Upper lobe of left lung (tissue), 6 donors: ENCODE measurements at regions not wholly inside any gene's neighbourhood (a gene's known extent, or its start where the extent isn't known, plus 50 kb on each side); places are given as distances from the start of the nearest gene placed in this dataset.
"Not testable (repeated sequence)": the region's sequence is repeated elsewhere in the genome, so short reads cannot be mapped to it uniquely, and the experiment has no call there.

Experiments
- ATAC-seq, 2 donors: fragments of 200-7000 bp; cut with Tn5 transposase; one replicate each; pipeline ENCODE4 v1.9.1; 2022; ENCODE audit warnings: mild to moderate bottlenecking in 2 of 2, moderate library complexity in 2 of 2; ENCODE audit not compliant: low FRiP score in 2 of 2
- DNase-seq, 2 donors: peaks; one replicate each; pipeline ENCODE4 v3.0.0-alpha.2; 2019 to 2020
- H3K27ac ChIP-seq, 4 donors: fragments of 200-600 bp; sonication (generic); one replicate each; pipeline ENCODE4 v1.5.1; 2016 to 2019
- H3K27me3 ChIP-seq, 4 donors: fragments of 200-600 bp; sonication (generic); one replicate each; pipeline ENCODE4 v1.5.1; 2017 to 2019
- H3K36me3 ChIP-seq, 4 donors: fragments of 200-600 bp; sonication (generic); one replicate each; pipeline ENCODE4 v1.5.1; 2016 to 2019
- H3K4me1 ChIP-seq, 4 donors: fragments of 200-600 bp; sonication (generic); one replicate each; pipeline ENCODE4 v1.5.1; 2018 to 2019
- H3K4me3 ChIP-seq, 4 donors: fragments of 200-600 bp; sonication (generic); one replicate each; pipeline ENCODE4 v1.5.1; 2017 to 2019; ENCODE audit warnings: mild to moderate bottlenecking in 2 of 4, moderate library complexity in 1 of 4
- H3K9me3 ChIP-seq, 4 donors: fragments of 200-600 bp; sonication (generic); one replicate each; pipeline ENCODE4 v1.5.1; 2018 to 2019
- CTCF ChIP-seq, 6 experiments: fragments of 450-650 bp in 4 of 6; fragments of 200-600 bp in 2 of 6; sonication (generic) in 2 of 6; IDR thresholded peaks; one replicate each; pipeline ENCODE4 v1.5.1; 2016 to 2019; ENCODE audit warnings: antibody characterized with exemption in 6 of 6
- EP300 ChIP-seq, 4 donors: sonication (generic); formaldehyde crosslinking; IDR thresholded peaks; one replicate each; pipeline ENCODE4 v1.5.1; 2017; ENCODE audit warnings: antibody characterized with exemption in 4 of 4, control low read depth in 2 of 4
- POLR2A ChIP-seq, 4 donors: fragments of 450-650 bp; IDR thresholded peaks; one replicate each; pipeline ENCODE4 v1.5.1; 2016 to 2017; ENCODE audit warnings: antibody characterized with exemption in 4 of 4, mild to moderate bottlenecking in 2 of 4
- POLR2AphosphoS5 ChIP-seq, 2 donors: sonication (generic); formaldehyde crosslinking; IDR thresholded peaks; one replicate each; pipeline ENCODE4 v1.5.1; 2017; ENCODE audit warnings: antibody characterized with exemption in 2 of 2
- WGBS, 2 donors: methylation state at CpG; one replicate each; pipeline ENCODE4 v1.1.5; 2017 to 2018; 5-methylcytosine and 5-hydroxymethylcytosine counted together
- donor health status: DM: no; HTN: no; CAD: no; lungs with moderate emphysema.
- donor health status: DM: no; HTN: yes; CAD: no; lungs with severe emphysema.

- no peak overlapping the region for H3K4me3 ChIP-seq
- DNase-seq (no peak), ATAC-seq (no peak)
- no peak overlapping the region for H3K27ac ChIP-seq
- TF ChIP-seq CTCF (IDR thresholded peaks at IDR 0.05) (no peak), EP300 (IDR thresholded peaks at IDR 0.05) (no peak), POLR2A (IDR thresholded peaks at IDR 0.05) (no peak), POLR2AphosphoS5 (IDR thresholded peaks at IDR 0.05) (no peak)
- H3K27me3 ChIP-seq: no peaks in the 10 kb centered on the region
- H3K9me3 ChIP-seq: no peaks in the 10 kb centered on the region
- WGBS, 2 donors: 73 to 84% methylated on average over 3 of the region's 3 CpGs
- no peaks in the 10 kb centered on the region for H3K36me3 ChIP-seq
- H3K4me1 ChIP-seq: no peaks in the 10 kb centered on the region
These were observed 1191.4 kb upstream of the SLC39A10 start for GRCh38 chr2:194465641-194466040.

GRCh38 chr2:194464964-194465638, 1191.9 kb upstream of the SLC39A10 start:
- H3K9me3 ChIP-seq: no peaks in the 10 kb centered on the region
- WGBS, 2 donors: 75 to 76% methylated on average over 8 of the region's 8 CpGs
- H3K4me3 ChIP-seq: no peak overlapping the region
- no peaks in the 10 kb centered on the region for H3K36me3 ChIP-seq
- no peak for TF ChIP-seq EP300 (IDR thresholded peaks at IDR 0.05)
- no peak for TF ChIP-seq POLR2A (IDR thresholded peaks at IDR 0.05)
- TF ChIP-seq CTCF (IDR thresholded peaks at IDR 0.05): no peak
- H3K27me3 ChIP-seq: no peaks in the 10 kb centered on the region
- ATAC-seq (no peak), DNase-seq (no peak)
- H3K4me1 ChIP-seq: no peaks in the 10 kb centered on the region
- H3K27ac ChIP-seq: no peak overlapping the region

GRCh38 chr2:194462883-194463282, 1194.1 kb upstream of the SLC39A10 start:
- H3K4me1 ChIP-seq, H3K27ac ChIP-seq, DNase-seq, H3K9me3 ChIP-seq, H3K36me3 ChIP-seq, H3K27me3 ChIP-seq, ATAC-seq, H3K4me3 ChIP-seq: not testable (repeated sequence)
- 48 to 50% methylated on average over 2 of the region's 2 CpGs for WGBS, 2 donors

- no peaks in the 10 kb centered on the region for H3K27me3 ChIP-seq
- H3K9me3 ChIP-seq: no peaks in the 10 kb centered on the region
- no peak overlapping the region for H3K4me3 ChIP-seq
- no peaks in the 10 kb centered on the region for H3K36me3 ChIP-seq
- no peak for ATAC-seq
- DNase-seq: no peak
- WGBS, 2 donors: 49 to 54% methylated on average over 2 of the region's 2 CpGs
- TF ChIP-seq POLR2AphosphoS5 (IDR thresholded peaks at IDR 0.05): no peak
- TF ChIP-seq POLR2A (IDR thresholded peaks at IDR 0.05): no peak
- H3K27ac ChIP-seq: no peak overlapping the region
- no peaks in the 10 kb centered on the region for H3K4me1 ChIP-seq
These were observed 1201.7 kb upstream of the SLC39A10 start for GRCh38 chr2:194455358-194455757.

GRCh38 chr2:194452504-194452903, 1204.5 kb upstream of the SLC39A10 start:
- H3K9me3 ChIP-seq: no peaks in the 10 kb centered on the region
- DNase-seq (no peak), ATAC-seq (no peak)
- H3K27me3 ChIP-seq: no peaks in the 10 kb centered on the region
- no peaks in the 10 kb centered on the region for H3K36me3 ChIP-seq
- H3K4me1 ChIP-seq: no peaks in the 10 kb centered on the region
- H3K27ac ChIP-seq: no peak overlapping the region
- WGBS, 2 donors: 65 to 77% methylated on average over 5 of the region's 5 CpGs
- no peak for TF ChIP-seq EP300 (IDR thresholded peaks at IDR 0.05)
- no peak for TF ChIP-seq CTCF (IDR thresholded peaks at IDR 0.05)
- TF ChIP-seq POLR2A (IDR thresholded peaks at IDR 0.05): no peak
- no peak for TF ChIP-seq POLR2AphosphoS5 (IDR thresholded peaks at IDR 0.05)
- H3K4me3 ChIP-seq: no peak overlapping the region

GRCh38 chr2:194445226-194445625, 1211.8 kb upstream of the SLC39A10 start:
- H3K36me3 ChIP-seq: no peaks in the 10 kb centered on the region
- H3K27ac ChIP-seq: no peak overlapping the region
- H3K9me3 ChIP-seq: no peaks in the 10 kb centered on the region
- TF ChIP-seq CTCF (IDR thresholded peaks at IDR 0.05): no peak
- TF ChIP-seq POLR2AphosphoS5 (IDR thresholded peaks at IDR 0.05): no peak
- no peak for TF ChIP-seq POLR2A (IDR thresholded peaks at IDR 0.05)
- TF ChIP-seq EP300 (IDR thresholded peaks at IDR 0.05): no peak
- H3K27me3 ChIP-seq: no peaks in the 10 kb centered on the region
- no peak for ATAC-seq
- no peak for DNase-seq
- no peaks in the 10 kb centered on the region for H3K4me1 ChIP-seq
- WGBS, 2 donors: 83 to 85% methylated on average over 2 of the region's 2 CpGs
- no peak overlapping the region for H3K4me3 ChIP-seq
